ENCODE measurements at regions not wholly inside any gene's neighbourhood (a gene's known extent, or its start where the extent isn't known, plus 50 kb on each side); places are given as distances from the start of the nearest gene placed in this dataset.
A peak's percentile ranks its signal among the peaks of the same experiment; 100 is the strongest.

- Histone ChIP-seq H3K9ac (ENCODE audit: insufficient read depth, low read length) (no peak overlapping the region), H3K4me2 (ENCODE audit: extremely low read depth, insufficient read depth, low read length) (no peak overlapping the region), H3K36me3 (ENCODE audit: control insufficient read depth, insufficient read depth, low read length) (no peaks in the 10 kb centered on the region), H3K4me1 (ENCODE audit: control insufficient read depth, extremely low read depth, insufficient read depth, low read length) (no peaks in the 10 kb centered on the region), H3K27me3 (ENCODE audit: control insufficient read depth, insufficient read depth, low read length) (no peaks in the 10 kb centered on the region), H3K27ac (ENCODE audit: insufficient read depth, low read length) (no peak overlapping the region), H2AFZ (ENCODE audit: low read length) (no peak overlapping the region), H4K20me1 (ENCODE audit: control insufficient read depth, extremely low read depth, insufficient read depth, low read length) (no peaks in the 10 kb centered on the region), H3K9me3 (ENCODE audit: control insufficient read depth, insufficient read depth, low read depth, low read length) (no peaks in the 10 kb centered on the region), H3K79me2 (ENCODE audit: control insufficient read depth, insufficient read depth, low read length) (no peaks in the 10 kb centered on the region), H3K4me3 (replicated peaks in 1 of 4; ENCODE audit: control extremely low read depth in 1 of 4, insufficient read depth in 1 of 4, low read depth in 3 of 4, low read length in 4 of 4) (no peak overlapping the region)
- no peak for DNase-seq (ENCODE audit: low read depth in 2 of 2)
- no peak for TF ChIP-seq EZH2 (IDR thresholded peaks at IDR 0.05; ENCODE audit: low read length, missing control alignments)
- no peak for TF ChIP-seq CTCF (conservative IDR thresholded peaks at IDR 0.05 in 1 of 2, IDR thresholded peaks at IDR 0.05 in 1 of 2; ENCODE audit: low read depth in 1 of 2, low read length in 2 of 2)
These were observed 576.9 kb downstream of the OTOL1 start for GRCh38 chr3:162073422-162073975.

GRCh38 chr3:162077108-162077507, 580.5 kb downstream of the OTOL1 start:
- TF ChIP-seq CTCF (conservative IDR thresholded peaks at IDR 0.05 in 1 of 2, IDR thresholded peaks at IDR 0.05 in 1 of 2; ENCODE audit: low read depth in 1 of 2, low read length in 2 of 2) (no peak), EZH2 (IDR thresholded peaks at IDR 0.05; ENCODE audit: low read length, missing control alignments) (no peak)
- Histone ChIP-seq H3K27ac (ENCODE audit: insufficient read depth, low read length) (no peak overlapping the region), H3K79me2 (ENCODE audit: control insufficient read depth, insufficient read depth, low read length) (no peaks in the 10 kb centered on the region), H2AFZ (ENCODE audit: low read length) (no peak overlapping the region), H3K4me2 (ENCODE audit: extremely low read depth, insufficient read depth, low read length) (no peak overlapping the region), H3K36me3 (ENCODE audit: control insufficient read depth, insufficient read depth, low read length) (no peaks in the 10 kb centered on the region), H4K20me1 (ENCODE audit: control insufficient read depth, extremely low read depth, insufficient read depth, low read length) (no peaks in the 10 kb centered on the region), H3K27me3 (ENCODE audit: control insufficient read depth, insufficient read depth, low read length) (no peaks in the 10 kb centered on the region), H3K9ac (ENCODE audit: insufficient read depth, low read length) (no peak overlapping the region), H3K4me3 (replicated peaks in 1 of 4; ENCODE audit: control extremely low read depth in 1 of 4, insufficient read depth in 1 of 4, low read depth in 3 of 4, low read length in 4 of 4) (no peak overlapping the region), H3K4me1 (ENCODE audit: control insufficient read depth, extremely low read depth, insufficient read depth, low read length) (no peaks in the 10 kb centered on the region), H3K9me3 (ENCODE audit: control insufficient read depth, insufficient read depth, low read depth, low read length) (no peaks in the 10 kb centered on the region)
- DNase-seq (ENCODE audit: low read depth in 2 of 2): no peak

GRCh38 chr3:162082516-162082915, 585.9 kb downstream of the OTOL1 start:
- no peak overlapping the region for H2AFZ ChIP-seq (ENCODE audit: low read length)

More at GRCh38 chr3:162082516-162082915, 585.9 kb downstream of the OTOL1 start:
- no peaks in the 10 kb centered on the region for H3K79me2 ChIP-seq (ENCODE audit: control insufficient read depth, insufficient read depth, low read length)
- no peaks in the 10 kb centered on the region for H3K4me1 ChIP-seq (ENCODE audit: control insufficient read depth, extremely low read depth, insufficient read depth, low read length)
- H3K36me3 ChIP-seq (ENCODE audit: control insufficient read depth, insufficient read depth, low read length): no peaks in the 10 kb centered on the region
- no peaks in the 10 kb centered on the region for H4K20me1 ChIP-seq (ENCODE audit: control insufficient read depth, extremely low read depth, insufficient read depth, low read length)
- TF ChIP-seq CTCF (conservative IDR thresholded peaks at IDR 0.05 in 1 of 2, IDR thresholded peaks at IDR 0.05 in 1 of 2; ENCODE audit: low read depth in 1 of 2, low read length in 2 of 2): no peak
- no peak for TF ChIP-seq EZH2 (IDR thresholded peaks at IDR 0.05; ENCODE audit: low read length, missing control alignments)
- no peak overlapping the region for H3K27ac ChIP-seq (ENCODE audit: insufficient read depth, low read length)
- no peaks in the 10 kb centered on the region for H3K9me3 ChIP-seq (ENCODE audit: control insufficient read depth, insufficient read depth, low read depth, low read length)
- no peak overlapping the region for H3K9ac ChIP-seq (ENCODE audit: insufficient read depth, low read length)
- H3K4me2 ChIP-seq (ENCODE audit: extremely low read depth, insufficient read depth, low read length): no peak overlapping the region
- H3K27me3 ChIP-seq (ENCODE audit: control insufficient read depth, insufficient read depth, low read length): no peaks in the 10 kb centered on the region
- no peak overlapping the region for H3K4me3 ChIP-seq (replicated peaks in 1 of 4; ENCODE audit: control extremely low read depth in 1 of 4, insufficient read depth in 1 of 4, low read depth in 3 of 4, low read length in 4 of 4)
- peak in 1 of 2 donors; percentile 11 for DNase-seq (ENCODE audit: low read depth in 2 of 2)
